ENCODE measurements at regions not wholly inside any gene's neighbourhood (a gene's known extent, or its start where the extent isn't known, plus 50 kb on each side); places are given as distances from the start of the nearest gene placed in this dataset.

DNA sequence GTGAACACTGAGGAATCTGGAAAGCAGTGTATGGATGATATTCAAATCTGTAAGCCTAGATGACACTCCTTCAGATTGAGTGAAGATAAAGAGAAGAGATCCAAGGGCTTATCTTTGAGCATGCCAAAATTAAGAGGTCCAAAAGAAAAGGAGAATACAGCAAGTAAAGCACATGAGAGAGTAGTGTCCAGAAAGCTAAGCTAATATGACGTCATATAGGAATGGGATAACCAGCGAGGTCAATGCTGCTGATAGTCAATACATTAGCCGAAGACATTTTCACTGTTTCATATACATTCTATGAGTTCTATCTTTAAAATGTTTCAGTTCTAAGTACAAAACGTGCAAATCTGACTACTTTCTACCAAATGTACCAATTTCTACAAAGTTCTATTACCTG lies 975.8 kb downstream of the TLE4 start:
- Histone ChIP-seq H3K27me3 (ENCODE audit: control insufficient read depth in 1 of 2, insufficient read depth in 2 of 2, low read length in 2 of 2) (no peaks in the 10 kb centered on the region), H4K20me1 (ENCODE audit: insufficient read depth, low read length) (no peaks in the 10 kb centered on the region), H2AFZ (ENCODE audit: low read length) (no peak overlapping the region), H3K9ac (ENCODE audit: insufficient read depth, low read depth, low read length) (no peak overlapping the region), H3K79me2 (ENCODE audit: insufficient read depth, low read length) (no peaks in the 10 kb centered on the region), H3K4me3 (replicated peaks in 1 of 3; ENCODE audit: insufficient read depth in 1 of 3, low read depth in 2 of 3, low read length in 3 of 3) (no peak overlapping the region), H3K36me3 (replicated peaks in 1 of 2; ENCODE audit: control insufficient read depth in 1 of 2, insufficient read depth in 2 of 2, low read length in 2 of 2) (no peaks in the 10 kb centered on the region), H3K4me1 (ENCODE audit: insufficient read depth, low read length) (no peaks in the 10 kb centered on the region), H3K4me2 (ENCODE audit: low read depth, low read length) (no peak overlapping the region), H3K9me3 (ENCODE audit: low read length) (peaks cover 18% of the 10 kb centered on the region), H3K27ac (ENCODE audit: extremely low read length, insufficient read depth, low read length) (no peak overlapping the region)
- no peak for ATAC-seq
- POLR2A ChIA-PET: no interaction called here
- FAIRE-seq: no peak
- no peak for DNase-seq (ENCODE audit: low spot score)
- no TSS peak for BruUV-seq (replicated peaks)
- in situ Hi-C loops (cut with HindIII; ENCODE audit: extremely low pct_ligation_motif_present, low pct_unique_long_range_greater_than_20kb): no loop called here
- intact Hi-C loops (cut with micrococcal nuclease; ENCODE audit: unreplicated experiment): no loop called here
- 25% methylated on average over 4 of the region's 4 CpGs for WGBS (ENCODE audit: low lambda C conversion rate)
- TF ChIP-seq ZNF816 (CRISPR knock-in tag; IDR thresholded peaks at IDR 0.05; ENCODE audit: borderline replicate concordance) (no peak), ATF7 (IDR thresholded peaks at IDR 0.05) (peak; percentile 98), ATF7 (CRISPR knock-in tag; IDR thresholded peaks at IDR 0.05) (no peak), NFE2 (CRISPR knock-in tag; IDR thresholded peaks at IDR 0.05) (no peak), RARA (CRISPR knock-in tag; IDR thresholded peaks at IDR 0.05) (no peak), HNRNPL (IDR thresholded peaks at IDR 0.05; ENCODE audit: low read depth, low read length) (no peak), CREB1 (IDR thresholded peaks at IDR 0.05) (peak; percentile 92), CREB1 (CRISPR knock-in tag; IDR thresholded peaks at IDR 0.05) (no peak), KDM1A (CRISPR knock-in tag; IDR thresholded peaks at IDR 0.05) (no peak)
- TF ChIP-seq, protein P1, sequence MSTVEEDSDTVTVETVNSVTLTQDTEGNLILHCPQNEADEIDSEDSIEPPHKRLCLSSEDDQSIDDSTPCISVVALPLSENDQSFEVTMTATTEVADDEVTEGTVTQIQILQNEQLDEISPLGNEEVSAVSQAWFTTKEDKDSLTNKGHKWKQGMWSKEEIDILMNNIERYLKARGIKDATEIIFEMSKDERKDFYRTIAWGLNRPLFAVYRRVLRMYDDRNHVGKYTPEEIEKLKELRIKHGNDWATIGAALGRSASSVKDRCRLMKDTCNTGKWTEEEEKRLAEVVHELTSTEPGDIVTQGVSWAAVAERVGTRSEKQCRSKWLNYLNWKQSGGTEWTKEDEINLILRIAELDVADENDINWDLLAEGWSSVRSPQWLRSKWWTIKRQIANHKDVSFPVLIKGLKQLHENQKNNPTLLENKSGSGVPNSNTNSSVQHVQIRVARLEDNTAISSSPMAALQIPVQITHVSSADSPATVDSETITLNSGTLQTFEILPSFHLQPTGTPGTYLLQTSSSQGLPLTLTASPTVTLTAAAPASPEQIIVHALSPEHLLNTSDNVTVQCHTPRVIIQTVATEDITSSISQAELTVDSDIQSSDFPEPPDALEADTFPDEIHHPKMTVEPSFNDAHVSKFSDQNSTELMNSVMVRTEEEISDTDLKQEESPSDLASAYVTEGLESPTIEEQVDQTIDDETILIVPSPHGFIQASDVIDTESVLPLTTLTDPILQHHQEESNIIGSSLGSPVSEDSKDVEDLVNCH (CRISPR knock-in tag; IDR thresholded peaks at IDR 0.05): no peak
- CTCF ChIA-PET (ENCODE audit: low intra/inter-chr PET ratio, low total read pairs): no interaction called here
